ENCODE measurements at regions not wholly inside any gene's neighbourhood (a gene's known extent, or its start where the extent isn't known, plus 50 kb on each side); places are given as distances from the start of the nearest gene placed in this dataset.

GRCh38 chr6:163777716-163778115 lies 363.2 kb downstream of the QKI start:
- DNase-seq (ENCODE audit: low read depth, low spot score) = no peak
- H3K27me3 ChIP-seq (ENCODE audit: insufficient read depth, low read length) = no peaks in the 10 kb centered on the region
- H3K36me3 ChIP-seq (ENCODE audit: control insufficient read depth in 1 of 2, insufficient read depth in 2 of 2, low read length in 2 of 2) = no peaks in the 10 kb centered on the region
- no peaks in the 10 kb centered on the region for H3K9me2 ChIP-seq (ENCODE audit: insufficient read depth)
- no peaks in the 10 kb centered on the region for H4K20me1 ChIP-seq (ENCODE audit: insufficient read depth)
- no peak overlapping the region for H3K9ac ChIP-seq (ENCODE audit: low read length)
- ChIA-PET POLR2A (no interaction called here), RAD21 (ENCODE audit: low non-redundant PET in 1 of 2, low total read pairs in 2 of 2, uncharacterized antibody in 2 of 2, unreplicated experiment in 2 of 2) (no interaction called here), CTCF (no interaction called here)
- BruUV-seq (replicated peaks) = no TSS peak
- H3K9me3 ChIP-seq (ENCODE audit: control insufficient read depth in 1 of 2, insufficient read depth in 1 of 2, low read depth in 1 of 2, low read length in 2 of 2) = no peaks in the 10 kb centered on the region; a peak in 1 of 4 replicates
- H2AFZ ChIP-seq (ENCODE audit: low read depth, low read length, poor library complexity, severe bottlenecking) = no peak overlapping the region
- no peak overlapping the region for H3K27ac ChIP-seq (ENCODE audit: low read depth, low read length)
- no peaks in the 10 kb centered on the region for H3K4me1 ChIP-seq (ENCODE audit: control insufficient read depth in 1 of 2, insufficient read depth in 2 of 2, low read length in 2 of 2)
- intact Hi-C loops (cut with micrococcal nuclease) = no loop called here
- no peak overlapping the region for H3K4me2 ChIP-seq (ENCODE audit: low read length)
- TF ChIP-seq TCF7L2 (IDR thresholded peaks at IDR 0.05; ENCODE audit: borderline replicate concordance, extremely low read depth, insufficient read depth, insufficient read length) (no peak), REST (IDR thresholded peaks at IDR 0.05; ENCODE audit: low read depth) (no peak), EZH2 (IDR thresholded peaks at IDR 0.05) (no peak), FOSL1 (IDR thresholded peaks at IDR 0.05; ENCODE audit: low read depth) (no peak), SRF (IDR thresholded peaks at IDR 0.05; ENCODE audit: low read depth) (no peak), EZH2phosphoT487 (IDR thresholded peaks at IDR 0.05; ENCODE audit: borderline replicate concordance) (no peak), YY1 (IDR thresholded peaks at IDR 0.05; ENCODE audit: extremely low read depth, insufficient replicate concordance, low read depth, low read length) (no peak), JUND (IDR thresholded peaks at IDR 0.05) (no peak), ZNF274 (IDR thresholded peaks at IDR 0.05; ENCODE audit: low read depth, low read length) (no peak), POLR2AphosphoS5 (IDR thresholded peaks at IDR 0.05; ENCODE audit: low read depth, low read length) (no peak), CEBPB (IDR thresholded peaks at IDR 0.05; ENCODE audit: low read depth) (no peak), ZFX (IDR thresholded peaks at IDR 0.05) (no peak), SIN3A (IDR thresholded peaks at IDR 0.05; ENCODE audit: low read depth) (no peak), POLR2A (IDR thresholded peaks at IDR 0.05; ENCODE audit: borderline replicate concordance, extremely low read depth, insufficient read depth, insufficient read length) (no peak), CTCF (IDR thresholded peaks at IDR 0.05 in 2 of 3, conservative IDR thresholded peaks at IDR 0.05 in 1 of 3; ENCODE audit: borderline replicate concordance in 1 of 3, insufficient read depth in 1 of 3, low read depth in 2 of 3, low read length in 2 of 3) (no peak), MAX (IDR thresholded peaks at IDR 0.05) (no peak)
- H3K4me3 ChIP-seq (replicated peaks in 1 of 2; ENCODE audit: low read depth in 1 of 2, low read length in 2 of 2) = no peak overlapping the region
- no peaks in the 10 kb centered on the region for H3K79me2 ChIP-seq (ENCODE audit: insufficient read depth, low read length)
- ATAC-seq = no peak
